ENCODE measurements at regions not wholly inside any gene's neighbourhood (a gene's known extent, or its start where the extent isn't known, plus 50 kb on each side); places are given as distances from the start of the nearest gene placed in this dataset.

GRCh38 chr14:34003691-34004090 lies 52.8 kb upstream of the EGLN3 start:
- no peak overlapping the region for H3K18ac ChIP-seq (ENCODE audit: low read depth in 1 of 2, low read length in 2 of 2)
- H3K4ac ChIP-seq (ENCODE audit: low read depth in 1 of 2, low read length in 2 of 2), result no peak overlapping the region
- H3K79me1 ChIP-seq (replicated peaks; ENCODE audit: low read length, poor library complexity, severe bottlenecking), result no peaks in the 10 kb centered on the region
- H2BK5ac ChIP-seq (ENCODE audit: low read depth, low read length, poor library complexity, severe bottlenecking), result no peak overlapping the region
- no peaks in the 10 kb centered on the region for H3K4me1 ChIP-seq (ENCODE audit: control insufficient read depth, insufficient read depth, low read depth, low read length)
- H3K23ac ChIP-seq (ENCODE audit: low read length in 2 of 2), result no peak overlapping the region
- no peak overlapping the region for H3K4me3 ChIP-seq (ENCODE audit: insufficient read depth in 1 of 2, low read depth in 1 of 2, low read length in 2 of 2)
- H3K27ac ChIP-seq (ENCODE audit: low read length, poor library complexity, severe bottlenecking), result no peak overlapping the region
- DNase-seq, result no peak
- H3K36me3 ChIP-seq (ENCODE audit: control insufficient read depth in 1 of 2, insufficient read depth in 2 of 2, low read depth in 1 of 2, low read length in 2 of 2), result no peaks in the 10 kb centered on the region
- H4K91ac ChIP-seq (ENCODE audit: low read length), result no peak overlapping the region
- no peak overlapping the region for H3K9ac ChIP-seq (ENCODE audit: low read length)
- peaks cover 0 to 2% of the 10 kb centered on the region in 2 experiments for H3K27me3 ChIP-seq (ENCODE audit: control insufficient read depth in 1 of 2, insufficient read depth in 1 of 2, low read length in 2 of 2)
- H2AK5ac ChIP-seq (ENCODE audit: low read length, severe bottlenecking), result no peak overlapping the region
- no peaks in the 10 kb centered on the region for H3K9me3 ChIP-seq (ENCODE audit: control insufficient read depth, low read length)
- no peak overlapping the region for H2AFZ ChIP-seq (ENCODE audit: low read depth, low read length)
- WGBS, result 51% methylated on average over 4 of the region's 4 CpGs
- no peak overlapping the region for H2BK120ac ChIP-seq (ENCODE audit: low read depth, low read length)
- no peak overlapping the region for H3K4me2 ChIP-seq (ENCODE audit: low read length, poor library complexity, severe bottlenecking)
- H2BK12ac ChIP-seq (ENCODE audit: low read length in 2 of 2), result no peak overlapping the region
- H3K14ac ChIP-seq (ENCODE audit: low read length in 2 of 2), result no peak overlapping the region
- H2BK15ac ChIP-seq (ENCODE audit: low read depth, poor library complexity, severe bottlenecking), result no peak overlapping the region
- no peak overlapping the region for H4K8ac ChIP-seq (ENCODE audit: low read length)

GRCh38 chr14:34003082-34003668 lies 52.3 kb upstream of the EGLN3 start:
- Histone ChIP-seq H3K9me3 (ENCODE audit: control insufficient read depth, low read length) (no peaks in the 10 kb centered on the region), H3K23ac (ENCODE audit: low read length in 2 of 2) (no peak overlapping the region), H3K9ac (ENCODE audit: low read length) (no peak overlapping the region), H2BK15ac (ENCODE audit: low read depth, poor library complexity, severe bottlenecking) (no peak overlapping the region), H3K4ac (ENCODE audit: low read depth in 1 of 2, low read length in 2 of 2) (no peak overlapping the region), H3K27me3 (ENCODE audit: control insufficient read depth in 1 of 2, insufficient read depth in 1 of 2, low read length in 2 of 2) (peaks cover 0 to 2% of the 10 kb centered on the region in 2 experiments), H3K4me1 (ENCODE audit: control insufficient read depth, insufficient read depth, low read depth, low read length) (no peaks in the 10 kb centered on the region), H2BK5ac (ENCODE audit: low read depth, low read length, poor library complexity, severe bottlenecking) (no peak overlapping the region), H2AFZ (ENCODE audit: low read depth, low read length) (no peak overlapping the region), H3K36me3 (ENCODE audit: control insufficient read depth in 1 of 2, insufficient read depth in 2 of 2, low read depth in 1 of 2, low read length in 2 of 2) (no peaks in the 10 kb centered on the region), H2BK12ac (ENCODE audit: low read length in 2 of 2) (no peak overlapping the region), H3K14ac (ENCODE audit: low read length in 2 of 2) (no peak overlapping the region), H3K4me2 (ENCODE audit: low read length, poor library complexity, severe bottlenecking) (no peak overlapping the region), H2AK5ac (ENCODE audit: low read length, severe bottlenecking) (no peak overlapping the region), H4K8ac (ENCODE audit: low read length) (no peak overlapping the region), H3K27ac (ENCODE audit: low read length, poor library complexity, severe bottlenecking) (no peak overlapping the region), H3K18ac (ENCODE audit: low read depth in 1 of 2, low read length in 2 of 2) (no peak overlapping the region), H4K91ac (ENCODE audit: low read length) (no peak overlapping the region), H2BK120ac (ENCODE audit: low read depth, low read length) (no peak overlapping the region), H3K4me3 (ENCODE audit: insufficient read depth in 1 of 2, low read depth in 1 of 2, low read length in 2 of 2) (no peak overlapping the region), H3K79me1 (replicated peaks; ENCODE audit: low read length, poor library complexity, severe bottlenecking) (no peaks in the 10 kb centered on the region)
- 74% methylated on average over 4 of the region's 4 CpGs for WGBS
- DNase-seq, result no peak

All from mesenchymal stem cell (in vitro differentiated cells and primary cell).